ENCODE measurements at regions not wholly inside any gene's neighbourhood (a gene's known extent, or its start where the extent isn't known, plus 50 kb on each side); places are given as distances from the start of the nearest gene placed in this dataset.

DNA sequence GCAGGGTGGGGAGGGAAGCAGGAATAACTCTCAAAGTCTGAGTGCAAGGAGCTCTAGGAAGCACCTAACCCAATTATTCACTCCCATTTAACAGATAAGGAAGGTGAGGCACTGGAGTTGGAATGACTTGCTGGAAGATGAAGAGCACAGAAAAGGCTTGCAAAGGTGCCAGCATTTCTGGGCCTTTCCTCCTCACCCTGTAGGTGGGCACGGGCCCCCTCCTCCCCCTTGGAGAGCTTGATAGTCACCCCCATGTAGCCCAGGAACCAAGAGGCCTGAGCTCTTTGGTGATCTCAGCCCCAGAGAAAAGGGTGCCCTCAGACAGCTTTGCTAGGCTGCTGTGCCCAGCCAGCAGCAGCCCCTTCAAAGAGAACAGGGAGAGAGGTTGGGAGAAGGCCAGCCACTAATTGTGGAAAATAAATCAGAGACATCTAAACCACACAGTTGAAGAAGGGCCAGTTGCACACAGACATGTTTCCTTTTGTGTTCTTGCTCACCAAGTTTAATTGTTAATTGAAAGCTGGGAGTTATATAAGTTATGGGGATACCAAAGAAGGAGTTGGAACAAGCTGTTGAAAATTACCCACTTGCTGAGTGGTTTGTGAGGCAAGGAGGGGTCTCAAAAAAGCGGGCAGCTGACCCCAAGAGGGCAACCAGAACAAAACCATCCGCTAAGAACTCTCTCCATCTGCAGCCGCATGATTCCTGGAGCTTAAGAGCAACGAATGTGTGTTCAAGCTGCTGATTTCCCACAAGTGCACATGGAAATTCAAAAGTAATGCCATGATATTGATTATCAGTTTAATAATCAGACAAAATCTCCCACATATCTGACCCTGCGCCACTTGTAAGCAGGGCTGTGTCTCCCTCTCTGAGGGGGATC lies 77.0 kb downstream of the MRPL14 start:
- no peak for DNase-seq (ENCODE audit: low read depth)

GRCh38 chr6:44049163-44049988 lies 77.9 kb downstream of the MRPL14 start:
- DNase-seq (ENCODE audit: low read depth), result no peak

GRCh38 chr6:44048277-44048676 lies 79.0 kb downstream of the MRPL14 start:
- no peak for DNase-seq (ENCODE audit: low read depth)

- DNase-seq (ENCODE audit: low read depth), result no peak
Measured at GRCh38 chr6:44047801-44048200, 79.5 kb downstream of the MRPL14 start.

GRCh38 chr6:44047179-44047546 lies 80.1 kb downstream of the MRPL14 start:
- DNase-seq (ENCODE audit: low read depth), result no peak

DNA sequence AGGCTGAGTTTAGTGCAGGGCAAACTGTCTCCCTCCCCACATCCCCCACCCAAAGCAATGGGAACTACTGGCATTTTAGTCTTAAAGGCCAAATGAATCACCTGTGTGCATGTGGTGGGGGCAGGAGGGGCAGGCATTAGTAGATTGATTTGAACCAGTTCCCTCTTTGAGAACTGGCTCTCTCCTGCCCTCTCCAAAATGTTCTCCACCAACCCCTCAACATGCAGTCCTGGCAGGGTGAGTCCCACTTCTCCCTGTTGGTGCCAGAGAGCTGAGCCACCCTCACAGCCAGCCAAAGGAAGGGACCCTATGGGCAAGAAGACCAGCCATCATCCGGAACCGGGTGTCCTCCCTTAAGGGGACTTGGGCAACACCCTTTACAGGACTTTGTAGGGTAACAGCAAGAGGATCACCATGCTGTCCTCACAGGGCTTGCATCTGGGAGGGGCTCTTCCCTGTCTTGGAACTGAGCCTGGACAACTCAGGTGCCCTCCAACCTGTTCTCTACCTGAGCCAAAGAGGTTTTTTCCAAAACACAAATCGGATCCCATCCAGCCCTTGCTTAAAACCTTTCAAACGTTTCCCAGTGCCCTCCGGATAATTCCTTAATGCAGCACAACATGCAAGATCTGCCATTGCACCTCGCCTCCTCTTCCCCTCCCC lies 80.6 kb downstream of the MRPL14 start:
- DNase-seq (ENCODE audit: low read depth), result no peak

DNA sequence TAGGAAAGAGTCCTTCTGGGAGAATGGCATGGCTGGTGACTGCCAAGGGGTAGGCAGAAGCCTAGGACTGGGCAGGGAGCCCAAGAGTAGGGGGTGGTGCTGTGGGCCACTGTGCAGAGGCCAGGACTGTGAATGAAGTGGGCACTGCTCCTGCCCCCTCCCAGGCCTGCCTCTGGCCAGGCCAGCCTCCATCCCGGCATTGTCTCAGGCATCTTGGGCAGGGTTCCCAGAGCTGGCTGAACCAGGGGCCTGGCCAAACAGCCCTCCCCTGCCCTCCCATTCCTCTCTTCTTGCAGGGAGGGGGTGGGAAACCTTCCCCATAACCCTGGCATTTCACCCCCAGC lies 81.6 kb downstream of the MRPL14 start:
- DNase-seq (ENCODE audit: low read depth), result no peak

- DNase-seq (ENCODE audit: low read depth), result no peak
Measured at GRCh38 chr6:44044940-44045671, 82.1 kb downstream of the MRPL14 start.

- no peak for DNase-seq (ENCODE audit: low read depth)
Measured at GRCh38 chr6:44044154-44044539, 83.1 kb downstream of the MRPL14 start.

DNA sequence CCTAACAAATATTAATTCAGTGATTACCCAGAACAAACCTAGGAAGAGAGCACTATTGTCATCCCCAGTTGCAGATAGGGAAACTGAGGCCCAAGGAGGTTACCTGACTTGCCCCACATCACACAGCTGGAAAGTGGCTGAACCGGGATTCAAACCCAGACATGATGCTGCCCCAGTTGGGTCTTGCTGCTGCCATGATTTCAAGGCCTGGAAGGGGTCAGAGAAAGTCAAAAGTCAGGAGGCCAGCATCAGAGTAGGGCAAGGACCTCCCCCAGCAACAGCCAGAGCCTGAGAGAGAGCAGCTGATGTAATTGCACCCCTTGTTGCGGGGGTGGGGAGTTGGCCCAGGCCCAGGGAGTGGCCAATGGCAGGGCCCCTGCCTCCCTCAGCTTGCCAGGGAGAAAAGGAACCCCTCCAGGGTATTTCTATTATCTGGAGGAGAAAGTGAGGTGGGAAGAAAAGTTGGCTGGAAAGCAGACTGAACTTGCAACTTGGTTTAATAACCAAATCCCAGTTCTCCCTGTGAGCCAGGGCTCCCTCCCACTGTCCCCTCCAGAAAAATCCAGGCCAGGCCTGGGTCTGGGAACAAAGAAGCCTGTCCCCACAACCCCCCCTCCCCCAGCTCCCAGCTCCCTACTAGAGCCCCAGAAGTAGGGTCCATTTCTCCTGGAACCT lies 83.6 kb downstream of the MRPL14 start:
- no peak for DNase-seq (ENCODE audit: low read depth)

GRCh38 chr6:44042989-44043478 lies 84.2 kb downstream of the MRPL14 start:
- no peak for DNase-seq (ENCODE audit: low read depth)

- no peak for DNase-seq (ENCODE audit: low read depth)
Measured at GRCh38 chr6:44042261-44042988, 84.8 kb downstream of the MRPL14 start.

- peak; percentile 55 for DNase-seq (ENCODE audit: low read depth)
Measured at GRCh38 chr6:44041461-44042260, 85.6 kb downstream of the MRPL14 start.

GRCh38 chr6:44040786-44041185 lies 86.5 kb downstream of the MRPL14 start:
- no peak for DNase-seq (ENCODE audit: low read depth)

- no peak for DNase-seq (ENCODE audit: low read depth)
Measured at GRCh38 chr6:44039839-44040350, 87.4 kb downstream of the MRPL14 start.

DNA sequence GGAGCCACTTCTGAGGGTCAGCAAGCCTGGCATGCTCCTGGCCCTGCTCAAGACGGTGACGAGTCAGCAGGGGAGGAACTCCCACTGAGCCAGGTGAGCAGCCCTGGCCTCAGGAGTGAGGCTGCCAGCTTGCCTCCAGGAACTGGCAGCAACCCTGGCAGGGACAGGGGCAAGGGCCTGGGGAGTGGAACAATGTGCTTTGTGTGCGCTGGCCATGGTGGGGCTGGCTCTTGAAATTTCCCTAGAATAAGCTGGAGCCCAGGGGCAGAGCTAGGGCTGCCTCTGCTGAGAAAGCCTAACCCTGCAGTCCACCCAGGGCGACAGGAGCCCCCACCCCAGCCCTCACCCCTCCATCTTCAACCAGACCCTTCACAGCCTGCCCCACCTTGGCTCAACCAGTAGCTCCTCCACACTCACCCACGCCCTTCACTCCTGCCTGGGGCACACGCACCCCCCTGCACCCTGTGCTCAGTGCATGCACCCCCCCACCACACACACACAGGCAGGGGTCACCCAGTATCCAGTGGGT lies 88.0 kb downstream of the MRPL14 start:
- no peak for DNase-seq (ENCODE audit: low read depth)

GRCh38 chr6:44038543-44039065 lies 88.6 kb downstream of the MRPL14 start:
- DNase-seq (ENCODE audit: low read depth), result no peak

DNA sequence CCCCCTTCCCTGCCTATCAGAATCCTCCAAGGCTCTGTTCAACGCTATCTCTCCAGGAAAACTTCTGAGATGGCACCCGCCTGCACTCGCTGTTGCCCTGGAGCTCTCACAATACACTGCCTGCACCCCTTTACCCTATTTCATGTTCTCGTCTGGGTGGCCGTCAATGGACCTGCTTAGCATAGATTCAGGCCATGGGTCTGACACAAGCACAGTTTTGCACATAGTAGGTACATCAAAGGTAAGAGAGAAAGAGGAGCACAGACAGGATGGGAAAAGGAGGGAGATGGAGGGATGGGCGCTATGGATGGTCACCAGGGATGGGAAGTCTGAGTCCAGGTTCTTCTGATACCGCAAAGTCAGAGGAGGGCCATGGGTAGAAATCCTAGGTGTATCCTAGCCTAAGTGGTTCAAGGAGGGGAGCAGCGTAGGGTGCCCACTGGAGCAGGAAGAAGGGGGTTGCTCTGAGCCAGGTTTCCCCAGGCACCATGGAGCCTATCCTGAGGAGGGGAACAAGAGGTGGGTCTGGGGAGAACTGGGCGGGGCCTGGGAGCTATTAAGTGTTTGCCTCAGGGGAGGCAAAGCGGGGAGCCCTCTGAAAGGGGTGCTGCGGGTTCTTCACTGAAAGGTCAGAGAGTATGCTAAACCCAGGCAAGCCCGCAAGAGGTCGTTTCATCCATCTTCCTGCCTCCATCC lies 89.3 kb downstream of the MRPL14 start:
- no peak for DNase-seq (ENCODE audit: low read depth)
